ENCODE measurements at regions not wholly inside any gene's neighbourhood (a gene's known extent, or its start where the extent isn't known, plus 50 kb on each side); places are given as distances from the start of the nearest gene placed in this dataset.
"Not testable (repeated sequence)": the region's sequence is repeated elsewhere in the genome, so short reads cannot be mapped to it uniquely, and the experiment has no call there.

GRCh38 chr3:153783741-153784480 is 337.3 kb upstream of the ARHGEF26 start:
- TF ChIP-seq IRF2 (CRISPR knock-in tag; IDR thresholded peaks at IDR 0.05; ENCODE audit: borderline replicate concordance, low read depth) (no peak), SMAD4 (CRISPR knock-in tag; IDR thresholded peaks at IDR 0.05) (no peak), RORB (CRISPR knock-in tag; IDR thresholded peaks at IDR 0.05) (no peak), ZNF219 (CRISPR knock-in tag; IDR thresholded peaks at IDR 0.05; ENCODE audit: borderline replicate concordance) (no peak), PRRX2 (CRISPR knock-in tag; IDR thresholded peaks at IDR 0.05) (no peak), FOXP1 (CRISPR knock-in tag; IDR thresholded peaks at IDR 0.05; ENCODE audit: borderline replicate concordance) (no peak), ATF2 (CRISPR knock-in tag; IDR thresholded peaks at IDR 0.05; ENCODE audit: borderline replicate concordance, low read depth) (no peak), USF1 (CRISPR knock-in tag; IDR thresholded peaks at IDR 0.05) (no peak), ZNF317 (CRISPR knock-in tag; IDR thresholded peaks at IDR 0.05; ENCODE audit: borderline replicate concordance, low read depth) (no peak), GRHL2 (CRISPR knock-in tag; IDR thresholded peaks at IDR 0.05; ENCODE audit: insufficient replicate concordance, severe bottlenecking) (no peak)
- Mint-ChIP-seq H3K36me3 (no peaks in the 10 kb centered on the region), H3K27me3 (ENCODE audit: low read depth) (no peaks in the 10 kb centered on the region), H3K27ac (no peak overlapping the region), H3K9me3 (no peaks in the 10 kb centered on the region), H3K4me1 (peaks cover 20% of the 10 kb centered on the region), H3K4me3 (no peak overlapping the region)
- ATAC-seq: no peak
- POLR2A ChIA-PET: no interaction called here
- CTCF ChIA-PET: interaction anchor here (1.4 to 1.6 kb wide), 2 partner anchors 187 to 741 kb away, joined by 3 to 6 read pairs; no protein-coding TSS in a partner anchor
- no peak for DNase-seq (ENCODE audit: low spot score)

GRCh38 chr3:153785901-153786300 is 335.3 kb upstream of the ARHGEF26 start:
- peaks cover 19% of the 10 kb centered on the region for H3K4me1 Mint-ChIP-seq
- no peaks in the 10 kb centered on the region for H3K27me3 Mint-ChIP-seq (ENCODE audit: low read depth)
- ATAC-seq: peak; percentile 90
- no peak overlapping the region for H3K27ac Mint-ChIP-seq
- no peak for TF ChIP-seq NR1H2 (CRISPR knock-in tag; IDR thresholded peaks at IDR 0.05)
- no peaks in the 10 kb centered on the region for H3K36me3 Mint-ChIP-seq
- DNase-seq (ENCODE audit: low spot score): no peak
- POLR2A ChIA-PET: no interaction called here
- CTCF ChIA-PET: interaction anchor here (0.6 to 1.2 kb wide), 6 partner anchors 17 to 467 kb away, joined by 3 to 7 read pairs (median 3); no protein-coding TSS in a partner anchor
- H3K9me3 Mint-ChIP-seq: peaks cover 2% of the 10 kb centered on the region
- H3K4me3 Mint-ChIP-seq: no peak overlapping the region

- Mint-ChIP-seq H3K4me1 (no peaks in the 10 kb centered on the region), H3K4me3 (no peak overlapping the region), H3K36me3 (peaks cover 5% of the 10 kb centered on the region; the same call in 1 of the 2 replicates), H3K27ac (no peak overlapping the region), H3K9me3 (peaks cover 12% of the 10 kb centered on the region), H3K27me3 (ENCODE audit: low read depth) (no peaks in the 10 kb centered on the region)
- no peak for ATAC-seq
- DNase-seq (ENCODE audit: low spot score): no peak
- ChIA-PET POLR2A (no interaction called here), CTCF (no interaction called here)
- TF ChIP-seq OVOL2 (CRISPR knock-in tag; IDR thresholded peaks at IDR 0.05; ENCODE audit: borderline replicate concordance) (no peak), CREM (CRISPR knock-in tag; IDR thresholded peaks at IDR 0.05) (no peak), ERG (CRISPR knock-in tag; IDR thresholded peaks at IDR 0.05) (no peak), SOX15 (CRISPR knock-in tag; IDR thresholded peaks at IDR 0.05) (no peak), PREB (CRISPR knock-in tag; IDR thresholded peaks at IDR 0.05; ENCODE audit: borderline replicate concordance) (no peak), ZBTB21 (CRISPR knock-in tag; IDR thresholded peaks at IDR 0.05; ENCODE audit: borderline replicate concordance) (no peak), ATF2 (CRISPR knock-in tag; IDR thresholded peaks at IDR 0.05; ENCODE audit: borderline replicate concordance, low read depth) (no peak), MXD4 (CRISPR knock-in tag; IDR thresholded peaks at IDR 0.05; ENCODE audit: borderline replicate concordance) (no peak), SMAD3 (CRISPR knock-in tag; IDR thresholded peaks at IDR 0.05; ENCODE audit: borderline replicate concordance) (no peak)
Measured at GRCh38 chr3:153789380-153789779, 331.8 kb upstream of the ARHGEF26 start.

- H3K27me3 Mint-ChIP-seq (ENCODE audit: low read depth); H3K27ac Mint-ChIP-seq; CTCF ChIA-PET; H3K4me1 Mint-ChIP-seq; DNase-seq (ENCODE audit: low spot score); H3K4me3 Mint-ChIP-seq; POLR2A ChIA-PET; ATAC-seq: not testable (repeated sequence)
- Mint-ChIP-seq H3K36me3 (peaks cover 35% of the 10 kb centered on the region), H3K9me3 (peaks cover 42% of the 10 kb centered on the region)
Measured at GRCh38 chr3:153797056-153797455, 324.1 kb upstream of the ARHGEF26 start.

Data from WTC11 (cell line).